ENCODE measurements at regions not wholly inside any gene's neighbourhood (a gene's known extent, or its start where the extent isn't known, plus 50 kb on each side); places are given as distances from the start of the nearest gene placed in this dataset.

- Histone ChIP-seq H3K9me2 (ENCODE audit: insufficient read depth) (no peaks in the 10 kb centered on the region), H3K4me2 (no peak overlapping the region), H3K4me1 (ENCODE audit: insufficient read depth) (peaks cover 20% of the 10 kb centered on the region; the same call in 1 of the 2 replicates), H3K27me3 (ENCODE audit: insufficient read depth) (peaks cover 9% of the 10 kb centered on the region; the same call in 1 of the 2 replicates), H3K79me2 (replicated peaks; ENCODE audit: insufficient read depth) (no peaks in the 10 kb centered on the region), H4K20me1 (replicated peaks; ENCODE audit: insufficient read depth) (no peaks in the 10 kb centered on the region), H3K36me3 (ENCODE audit: insufficient read depth) (no peaks in the 10 kb centered on the region), H3K27ac (ENCODE audit: low read depth) (no peak overlapping the region), H3F3A (replicated peaks; ENCODE audit: low read depth) (no peaks in the 10 kb centered on the region), H3K4me3 (no peak overlapping the region), H2AFZ (no peak overlapping the region)
- H3K4me1 Mint-ChIP-seq: peaks cover 18% of the 10 kb centered on the region
- DNase-seq (ENCODE audit: low spot score) (no peak), ATAC-seq (no peak)
- no peak overlapping the region for H3K27ac Mint-ChIP-seq
- peaks cover 16% of the 10 kb centered on the region for H3K27me3 Mint-ChIP-seq (ENCODE audit: insufficient read depth, low read depth, poor library complexity)
- H3K36me3 Mint-ChIP-seq (ENCODE audit: low read depth): no peaks in the 10 kb centered on the region
- no peaks in the 10 kb centered on the region for H3K9me3 Mint-ChIP-seq
- TF ChIP-seq ZNF331 (CRISPR knock-in tag; IDR thresholded peaks at IDR 0.05; ENCODE audit: low read depth): no peak
- TF ChIP-seq, protein P1, sequence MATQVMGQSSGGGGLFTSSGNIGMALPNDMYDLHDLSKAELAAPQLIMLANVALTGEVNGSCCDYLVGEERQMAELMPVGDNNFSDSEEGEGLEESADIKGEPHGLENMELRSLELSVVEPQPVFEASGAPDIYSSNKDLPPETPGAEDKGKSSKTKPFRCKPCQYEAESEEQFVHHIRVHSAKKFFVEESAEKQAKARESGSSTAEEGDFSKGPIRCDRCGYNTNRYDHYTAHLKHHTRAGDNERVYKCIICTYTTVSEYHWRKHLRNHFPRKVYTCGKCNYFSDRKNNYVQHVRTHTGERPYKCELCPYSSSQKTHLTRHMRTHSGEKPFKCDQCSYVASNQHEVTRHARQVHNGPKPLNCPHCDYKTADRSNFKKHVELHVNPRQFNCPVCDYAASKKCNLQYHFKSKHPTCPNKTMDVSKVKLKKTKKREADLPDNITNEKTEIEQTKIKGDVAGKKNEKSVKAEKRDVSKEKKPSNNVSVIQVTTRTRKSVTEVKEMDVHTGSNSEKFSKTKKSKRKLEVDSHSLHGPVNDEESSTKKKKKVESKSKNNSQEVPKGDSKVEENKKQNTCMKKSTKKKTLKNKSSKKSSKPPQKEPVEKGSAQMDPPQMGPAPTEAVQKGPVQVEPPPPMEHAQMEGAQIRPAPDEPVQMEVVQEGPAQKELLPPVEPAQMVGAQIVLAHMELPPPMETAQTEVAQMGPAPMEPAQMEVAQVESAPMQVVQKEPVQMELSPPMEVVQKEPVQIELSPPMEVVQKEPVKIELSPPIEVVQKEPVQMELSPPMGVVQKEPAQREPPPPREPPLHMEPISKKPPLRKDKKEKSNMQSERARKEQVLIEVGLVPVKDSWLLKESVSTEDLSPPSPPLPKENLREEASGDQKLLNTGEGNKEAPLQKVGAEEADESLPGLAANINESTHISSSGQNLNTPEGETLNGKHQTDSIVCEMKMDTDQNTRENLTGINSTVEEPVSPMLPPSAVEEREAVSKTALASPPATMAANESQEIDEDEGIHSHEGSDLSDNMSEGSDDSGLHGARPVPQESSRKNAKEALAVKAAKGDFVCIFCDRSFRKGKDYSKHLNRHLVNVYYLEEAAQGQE (IDR thresholded peaks at IDR 0.05; ENCODE audit: unreplicated experiment): no peak
- TF ChIP-seq CREB1 (CRISPR knock-in tag; IDR thresholded peaks at IDR 0.05; ENCODE audit: low read depth): no peak
- no peak overlapping the region for H3K4me3 Mint-ChIP-seq
These were observed 62.2 kb upstream of the CAPRIN2 start for GRCh38 chr12:30816742-30817465.

GRCh38 chr12:30814295-30814655, 59.5 kb upstream of the CAPRIN2 start:
- Histone ChIP-seq H3K27ac (ENCODE audit: low read depth) (no peak overlapping the region), H3K4me1 (ENCODE audit: insufficient read depth) (peaks cover 11% of the 10 kb centered on the region; the same call in 1 of the 2 replicates), H3F3A (replicated peaks; ENCODE audit: low read depth) (no peaks in the 10 kb centered on the region), H3K9me2 (ENCODE audit: insufficient read depth) (no peaks in the 10 kb centered on the region), H4K20me1 (replicated peaks; ENCODE audit: insufficient read depth) (no peaks in the 10 kb centered on the region), H3K27me3 (ENCODE audit: insufficient read depth) (no peaks in the 10 kb centered on the region), H2AFZ (no peak overlapping the region), H3K4me3 (no peak overlapping the region), H3K79me2 (replicated peaks; ENCODE audit: insufficient read depth) (no peaks in the 10 kb centered on the region), H3K36me3 (ENCODE audit: insufficient read depth) (no peaks in the 10 kb centered on the region), H3K4me2 (no peak overlapping the region)
- Mint-ChIP-seq H3K27me3 (ENCODE audit: insufficient read depth, low read depth, poor library complexity) (peaks cover 7% of the 10 kb centered on the region), H3K9me3 (no peaks in the 10 kb centered on the region), H3K4me3 (no peak overlapping the region), H3K36me3 (ENCODE audit: low read depth) (no peaks in the 10 kb centered on the region), H3K27ac (no peak overlapping the region), H3K4me1 (peaks cover 10% of the 10 kb centered on the region; the same call in 2 of the 3 replicates)
- DNase-seq (ENCODE audit: low spot score) (no peak), ATAC-seq (no peak)
- TF ChIP-seq, protein P2, sequence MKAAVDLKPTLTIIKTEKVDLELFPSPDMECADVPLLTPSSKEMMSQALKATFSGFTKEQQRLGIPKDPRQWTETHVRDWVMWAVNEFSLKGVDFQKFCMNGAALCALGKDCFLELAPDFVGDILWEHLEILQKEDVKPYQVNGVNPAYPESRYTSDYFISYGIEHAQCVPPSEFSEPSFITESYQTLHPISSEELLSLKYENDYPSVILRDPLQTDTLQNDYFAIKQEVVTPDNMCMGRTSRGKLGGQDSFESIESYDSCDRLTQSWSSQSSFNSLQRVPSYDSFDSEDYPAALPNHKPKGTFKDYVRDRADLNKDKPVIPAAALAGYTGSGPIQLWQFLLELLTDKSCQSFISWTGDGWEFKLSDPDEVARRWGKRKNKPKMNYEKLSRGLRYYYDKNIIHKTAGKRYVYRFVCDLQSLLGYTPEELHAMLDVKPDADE (IDR thresholded peaks at IDR 0.05): no peak
- TF ChIP-seq EZH2 (IDR thresholded peaks at IDR 0.05; ENCODE audit: low read depth, unreplicated experiment) (no peak), POLR2AphosphoS5 (IDR thresholded peaks at IDR 0.05; ENCODE audit: low read depth) (no peak), ZNF331 (CRISPR knock-in tag; IDR thresholded peaks at IDR 0.05; ENCODE audit: low read depth) (no peak), NANOG (IDR thresholded peaks at IDR 0.05; ENCODE audit: borderline replicate concordance) (no peak), EZH2phosphoT487 (IDR thresholded peaks at IDR 0.05; ENCODE audit: unreplicated experiment) (no peak), ZNF462 (CRISPR knock-in tag; IDR thresholded peaks at IDR 0.05) (no peak)
